Smooth muscle cell (in vitro differentiated cells): ENCODE measurements at regions not wholly inside any gene's neighbourhood (a gene's known extent, or its start where the extent isn't known, plus 50 kb on each side); places are given as distances from the start of the nearest gene placed in this dataset.

Source experiments
- DNase-seq: peaks from one replicate; lab custom pipeline; 2025; ENCODE audit not compliant: unreplicated experiment; lab: John Stamatoyannopoulos, UW
- H2AFZ ChIP-seq: fragments of 200-600 bp; sonication (generic); 2 replicates; pipeline ENCODE4 v1.6.0; 2016; ENCODE audit warnings: antibody characterized with exemption, low read depth, mild to moderate bottlenecking
- H3F3A ChIP-seq: fragments of 200-600 bp; sonication (generic); 2 replicates; pipeline ENCODE4 v1.6.0; 2017; ENCODE audit warnings: antibody characterized with exemption, low read depth
- H3K27ac ChIP-seq: fragments of 200-600 bp; sonication (generic); 2 replicates; pipeline ENCODE4 v1.5.1; 2016; ENCODE audit warnings: low read depth, mild to moderate bottlenecking
- H3K27me3 ChIP-seq: fragments of 200-600 bp; sonication (generic); 2 replicates; pipeline ENCODE4 v1.6.1; 2016; ENCODE audit warnings: low read depth, mild to moderate bottlenecking
- H3K36me3 ChIP-seq: fragments of 200-600 bp; sonication (generic); 2 replicates; pipeline ENCODE4 v1.5.1; 2016; ENCODE audit warnings: low read depth
- H3K4me1 ChIP-seq: fragments of 200-600 bp; sonication (generic); 2 replicates; pipeline ENCODE4 v1.5.1; 2016; ENCODE audit warnings: low read depth
- H3K4me2 ChIP-seq: fragments of 200-600 bp; sonication (generic); 2 replicates; pipeline ENCODE4 v1.6.0; 2016; ENCODE audit warnings: mild to moderate bottlenecking
- H3K4me3 ChIP-seq: fragments of 200-600 bp; sonication (generic); 2 replicates; pipeline ENCODE4 v1.5.1; 2016; ENCODE audit warnings: mild to moderate bottlenecking
- H3K79me2 ChIP-seq: fragments of 200-600 bp; sonication (generic); 2 replicates; pipeline ENCODE4 v1.6.0; 2016; ENCODE audit warnings: low read depth, mild to moderate bottlenecking
- H3K9ac ChIP-seq: fragments of 200-600 bp; sonication (generic); 2 replicates; pipeline ENCODE4 v1.6.0; 2016; ENCODE audit warnings: low read depth
- H3K9me3 ChIP-seq: fragments of 200-600 bp; sonication (generic); replicated peaks from 2 replicates; pipeline ENCODE4 v1.5.1; 2016; ENCODE audit warnings: low read depth
- H4K20me1 ChIP-seq: fragments of 200-600 bp; sonication (generic); 2 replicates; pipeline ENCODE4 v1.6.0; 2016; ENCODE audit warnings: low read depth
- CTCF ChIP-seq: fragments of 200-600 bp; sonication (generic); IDR thresholded peaks from 2 replicates; pipeline ENCODE4 v1.5.1; 2017; ENCODE audit warnings: borderline replicate concordance, mild to moderate bottlenecking, antibody characterized with exemption; ENCODE audit not compliant: insufficient read depth, poor library complexity, severe bottlenecking
- WGBS: methylation state at CpG from one replicate; pipeline ENCODE4 v1.1.7; 2016; ENCODE audit warnings: low lambda C conversion rate; 5-methylcytosine and 5-hydroxymethylcytosine counted together

GRCh38 chr21:35583566-35584216 lies 476.6 kb downstream of the SETD4 start:
- Histone ChIP-seq H3K4me3 (no peak overlapping the region), H3K9me3 (no peaks in the 10 kb centered on the region), H3K4me2 (no peak overlapping the region), H4K20me1 (no peaks in the 10 kb centered on the region), H3F3A (no peaks in the 10 kb centered on the region), H3K27me3 (no peaks in the 10 kb centered on the region), H3K4me1 (no peaks in the 10 kb centered on the region), H3K79me2 (no peaks in the 10 kb centered on the region), H3K9ac (no peak overlapping the region), H3K27ac (no peak overlapping the region), H2AFZ (no peak overlapping the region), H3K36me3 (no peaks in the 10 kb centered on the region)
- no peak for DNase-seq
- WGBS, result 96% methylated on average over 8 of the region's 8 CpGs
- no peak for TF ChIP-seq CTCF

GRCh38 chr21:35582731-35583130 lies 477.6 kb downstream of the SETD4 start:
- TF ChIP-seq CTCF, result no peak
- Histone ChIP-seq H3K4me1 (no peaks in the 10 kb centered on the region), H3K36me3 (no peaks in the 10 kb centered on the region), H3K27me3 (no peaks in the 10 kb centered on the region), H3K27ac (no peak overlapping the region), H3K4me2 (no peak overlapping the region), H2AFZ (no peak overlapping the region), H3K9ac (no peak overlapping the region), H3K79me2 (no peaks in the 10 kb centered on the region), H3F3A (no peaks in the 10 kb centered on the region), H4K20me1 (no peaks in the 10 kb centered on the region), H3K4me3 (no peak overlapping the region), H3K9me3 (no peaks in the 10 kb centered on the region)
- no peak for DNase-seq
- WGBS, result 88% methylated on average over 1 of the region's 1 CpG

- Histone ChIP-seq H3K27me3 (no peaks in the 10 kb centered on the region), H3K27ac (no peak overlapping the region), H3K79me2 (no peaks in the 10 kb centered on the region), H3K4me2 (no peak overlapping the region), H3F3A (no peaks in the 10 kb centered on the region), H4K20me1 (no peaks in the 10 kb centered on the region), H3K9me3 (no peaks in the 10 kb centered on the region), H3K36me3 (no peaks in the 10 kb centered on the region), H2AFZ (peak overlapping the region; percentile 19), H3K9ac (no peak overlapping the region), H3K4me3 (no peak overlapping the region), H3K4me1 (no peaks in the 10 kb centered on the region)
- WGBS, result 91% methylated on average over 1 of the region's 1 CpG
- no peak for TF ChIP-seq CTCF
- no peak for DNase-seq
Observed at GRCh38 chr21:35581640-35582039, 478.7 kb downstream of the SETD4 start.
